ENCODE measurements at regions not wholly inside any gene's neighbourhood (a gene's known extent, or its start where the extent isn't known, plus 50 kb on each side); places are given as distances from the start of the nearest gene placed in this dataset.

DNA sequence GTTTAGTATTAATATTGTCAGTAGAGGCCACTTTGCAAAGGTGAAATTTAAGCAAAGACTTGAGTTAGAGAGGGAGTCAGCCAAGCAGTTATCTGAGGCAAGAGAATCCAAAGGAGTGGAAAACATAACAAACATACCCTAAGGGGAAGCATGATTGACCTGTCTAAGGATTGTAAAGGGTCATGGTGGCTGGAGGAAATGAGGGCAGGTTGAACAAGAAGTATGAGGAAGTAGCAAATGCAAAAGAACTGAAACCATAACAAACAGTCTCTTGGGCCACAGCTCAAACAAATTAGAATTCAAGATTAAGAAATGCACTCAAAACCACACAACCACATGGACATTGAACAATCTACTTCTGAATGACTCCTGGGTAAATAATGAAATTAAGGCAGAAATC lies 103.2 kb downstream of the FBXO5 start:
- TF ChIP-seq MAX (IDR thresholded peaks at IDR 0.05; ENCODE audit: low read depth, low read length) (no peak), MYC (IDR thresholded peaks at IDR 0.05; ENCODE audit: low read depth, low read length) (no peak), POLR2A (IDR thresholded peaks at IDR 0.05; ENCODE audit: extremely low read depth, insufficient read length) (no peak)
- TF ChIP-seq, protein P1, sequence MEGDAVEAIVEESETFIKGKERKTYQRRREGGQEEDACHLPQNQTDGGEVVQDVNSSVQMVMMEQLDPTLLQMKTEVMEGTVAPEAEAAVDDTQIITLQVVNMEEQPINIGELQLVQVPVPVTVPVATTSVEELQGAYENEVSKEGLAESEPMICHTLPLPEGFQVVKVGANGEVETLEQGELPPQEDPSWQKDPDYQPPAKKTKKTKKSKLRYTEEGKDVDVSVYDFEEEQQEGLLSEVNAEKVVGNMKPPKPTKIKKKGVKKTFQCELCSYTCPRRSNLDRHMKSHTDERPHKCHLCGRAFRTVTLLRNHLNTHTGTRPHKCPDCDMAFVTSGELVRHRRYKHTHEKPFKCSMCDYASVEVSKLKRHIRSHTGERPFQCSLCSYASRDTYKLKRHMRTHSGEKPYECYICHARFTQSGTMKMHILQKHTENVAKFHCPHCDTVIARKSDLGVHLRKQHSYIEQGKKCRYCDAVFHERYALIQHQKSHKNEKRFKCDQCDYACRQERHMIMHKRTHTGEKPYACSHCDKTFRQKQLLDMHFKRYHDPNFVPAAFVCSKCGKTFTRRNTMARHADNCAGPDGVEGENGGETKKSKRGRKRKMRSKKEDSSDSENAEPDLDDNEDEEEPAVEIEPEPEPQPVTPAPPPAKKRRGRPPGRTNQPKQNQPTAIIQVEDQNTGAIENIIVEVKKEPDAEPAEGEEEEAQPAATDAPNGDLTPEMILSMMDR (IDR thresholded peaks at IDR 0.05; ENCODE audit: low read depth, low read length): no peak
- no peak for DNase-seq (ENCODE audit: low read depth)
- no peak overlapping the region for H3K4me3 ChIP-seq (ENCODE audit: low read depth, low read length)

DNA sequence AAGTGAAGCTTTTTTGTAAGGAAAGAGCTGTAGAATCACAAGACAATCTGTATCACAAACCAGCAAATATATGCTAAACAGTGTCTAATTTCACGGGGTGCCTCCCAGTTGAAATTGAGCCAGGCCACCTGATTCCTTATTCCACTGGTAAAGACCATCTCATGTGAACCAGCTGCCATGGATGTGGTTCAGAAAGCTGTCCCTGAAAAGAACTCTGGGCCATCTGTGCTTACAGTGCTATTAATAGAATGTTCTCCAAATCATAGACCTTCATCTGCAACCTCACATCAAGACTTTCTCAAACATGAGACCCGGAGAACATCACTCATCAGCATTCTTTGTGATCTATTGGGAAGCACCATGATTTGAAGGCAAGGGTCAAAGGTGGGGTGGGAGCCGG lies 89.7 kb downstream of the FBXO5 start:
- TF ChIP-seq MAX (IDR thresholded peaks at IDR 0.05; ENCODE audit: low read depth, low read length) (no peak), MYC (IDR thresholded peaks at IDR 0.05; ENCODE audit: low read depth, low read length) (no peak), POLR2A (IDR thresholded peaks at IDR 0.05; ENCODE audit: extremely low read depth, insufficient read length) (no peak)
- TF ChIP-seq, protein P1 (IDR thresholded peaks at IDR 0.05; ENCODE audit: low read depth, low read length): no peak
- no peak for DNase-seq (ENCODE audit: low read depth)
- H3K4me3 ChIP-seq (ENCODE audit: low read depth, low read length): no peak overlapping the region

DNA sequence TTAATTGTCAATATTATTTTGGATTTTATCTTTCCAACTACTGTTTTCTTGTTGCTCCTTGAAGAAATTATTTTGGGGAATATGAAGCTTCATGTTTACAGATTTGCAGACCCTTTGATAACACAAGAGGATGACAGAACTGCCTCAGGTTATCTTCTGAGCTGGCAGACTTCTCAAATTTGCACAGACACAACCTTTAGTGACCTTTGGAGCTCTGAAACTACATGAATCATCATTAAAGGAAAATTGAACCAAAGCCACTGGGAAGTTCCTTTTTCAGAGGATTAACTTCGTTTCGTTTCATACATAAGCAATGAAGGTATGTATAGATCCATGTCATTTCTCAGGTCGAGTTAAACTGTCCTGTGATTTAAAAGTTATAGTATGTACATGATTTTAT lies 85.9 kb downstream of the FBXO5 start:
- TF ChIP-seq, protein P1 (IDR thresholded peaks at IDR 0.05; ENCODE audit: low read depth, low read length): no peak
- TF ChIP-seq POLR2A (IDR thresholded peaks at IDR 0.05; ENCODE audit: extremely low read depth, insufficient read length): no peak
- TF ChIP-seq MAX (IDR thresholded peaks at IDR 0.05; ENCODE audit: low read depth, low read length): no peak
- TF ChIP-seq MYC (IDR thresholded peaks at IDR 0.05; ENCODE audit: low read depth, low read length): no peak
- DNase-seq (ENCODE audit: low read depth): no peak

DNA sequence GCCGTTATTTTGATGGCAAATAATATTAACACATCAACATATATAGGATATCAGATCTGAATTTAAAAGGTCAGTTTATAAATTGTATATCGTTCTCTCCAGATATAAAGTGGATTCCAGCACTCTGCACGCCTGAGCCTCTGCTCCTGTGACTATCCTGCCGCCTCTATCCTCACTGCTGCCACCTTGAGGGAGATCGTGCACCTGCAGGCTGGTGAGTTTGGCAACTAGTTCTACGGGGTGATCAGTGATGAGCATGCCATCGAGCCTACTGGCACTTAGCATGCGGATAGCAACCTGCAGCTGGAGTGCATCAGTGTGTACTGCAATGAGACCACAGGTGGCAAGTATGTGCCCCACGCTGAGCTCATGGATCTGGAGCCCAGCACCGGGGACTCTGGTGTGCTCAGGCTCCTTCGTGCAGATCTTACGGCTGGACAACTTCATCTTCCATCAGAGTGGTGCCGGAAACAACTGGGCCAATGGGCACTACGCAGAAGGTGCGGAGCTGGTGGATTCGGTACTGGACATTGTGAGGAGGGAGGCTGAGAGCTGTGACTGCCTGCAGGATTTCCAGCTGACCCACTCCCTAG lies 84.9 kb downstream of the FBXO5 start:
- peak; percentile 61 for DNase-seq (ENCODE audit: low read depth)
- no peak for TF ChIP-seq MAX (IDR thresholded peaks at IDR 0.05; ENCODE audit: low read depth, low read length)
- TF ChIP-seq, protein P1 (IDR thresholded peaks at IDR 0.05; ENCODE audit: low read depth, low read length): peak; percentile 95
- H3K4me3 ChIP-seq (ENCODE audit: low read depth, low read length): no peak overlapping the region

More for the DNA sequence above, 85.9 kb downstream of the FBXO5 start:
- no peak overlapping the region for H3K4me3 ChIP-seq (ENCODE audit: low read depth, low read length)

DNA sequence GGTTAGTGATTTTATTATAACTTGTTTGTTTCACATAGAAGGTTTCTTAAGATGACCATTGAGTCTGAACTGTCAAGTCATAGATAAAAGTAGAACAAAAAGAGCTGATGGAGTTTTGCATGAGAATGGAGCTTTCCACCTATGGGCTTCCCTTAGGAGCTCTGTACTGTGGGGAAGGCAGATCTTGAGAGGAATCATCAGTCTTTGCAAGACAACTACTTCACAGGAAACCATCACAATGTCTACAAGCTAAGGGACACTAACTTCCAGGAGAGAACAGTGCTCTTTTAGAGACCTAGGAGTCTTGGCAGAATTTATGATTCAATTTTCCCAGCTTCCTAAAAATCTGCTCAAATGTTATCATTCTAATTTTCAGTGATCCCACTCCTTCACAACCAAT lies 78.2 kb downstream of the FBXO5 start:
- no peak for DNase-seq (ENCODE audit: low read depth)
- TF ChIP-seq POLR2A (IDR thresholded peaks at IDR 0.05; ENCODE audit: extremely low read depth, insufficient read length) (no peak), MAX (IDR thresholded peaks at IDR 0.05; ENCODE audit: low read depth, low read length) (no peak), MYC (IDR thresholded peaks at IDR 0.05; ENCODE audit: low read depth, low read length) (no peak)
- TF ChIP-seq, protein P1 (IDR thresholded peaks at IDR 0.05; ENCODE audit: low read depth, low read length): no peak
- H3K4me3 ChIP-seq (ENCODE audit: low read depth, low read length): no peak overlapping the region
